Ascending aorta (tissue), 2 donors: ENCODE measurements at regions not wholly inside any gene's neighbourhood (a gene's known extent, or its start where the extent isn't known, plus 50 kb on each side); places are given as distances from the start of the nearest gene placed in this dataset.

Source experiments
- DNase-seq, 2 donors: peaks; one replicate each; pipeline ENCODE4 v3.0.0-alpha.2; 2019; ENCODE audit warnings: low spot score in 2 of 2
- H3K27ac ChIP-seq, 2 donors: fragments of 200-600 bp; sonication (generic); one replicate each; pipeline ENCODE4 v1.5.1; 2016 to 2017; ENCODE audit warnings: mild to moderate bottlenecking in 1 of 2
- H3K27me3 ChIP-seq: fragments of 200-600 bp; sonication (generic); one replicate; pipeline ENCODE4 v1.5.1; 2017
- H3K36me3 ChIP-seq, 2 donors: fragments of 200-600 bp; sonication (generic); one replicate each; pipeline ENCODE4 v1.5.1; 2016
- H3K4me1 ChIP-seq, 2 donors: fragments of 200-600 bp; sonication (generic); one replicate each; pipeline ENCODE4 v1.5.1; 2016 to 2017; ENCODE audit warnings: mild to moderate bottlenecking in 1 of 2
- H3K4me3 ChIP-seq, 2 donors: fragments of 200-600 bp; sonication (generic); one replicate each; pipeline ENCODE4 v1.5.1; 2016 to 2017; ENCODE audit warnings: mild to moderate bottlenecking in 1 of 2
- H3K9me3 ChIP-seq, 2 donors: fragments of 200-600 bp; sonication (generic); one replicate each; pipeline ENCODE4 v1.5.1; 2016
- intact Hi-C: fragments of 100-400 bp; cut with DNase I; formaldehyde crosslinking; loops from one replicate; pipeline ENCODE4 v1.15.1; 2023
- TF ChIP-seq, protein P1 (sequence below), 3 experiments: fragments of 200-600 bp in 2 of 3; fragments of 450-650 bp in 1 of 3; sonication (generic) in 2 of 3; IDR thresholded peaks; one replicate each; pipeline ENCODE4 v1.5.1; 2016 to 2019; ENCODE audit warnings: antibody characterized with exemption in 3 of 3, mild to moderate bottlenecking in 1 of 3, moderate library complexity in 1 of 3

DNA sequence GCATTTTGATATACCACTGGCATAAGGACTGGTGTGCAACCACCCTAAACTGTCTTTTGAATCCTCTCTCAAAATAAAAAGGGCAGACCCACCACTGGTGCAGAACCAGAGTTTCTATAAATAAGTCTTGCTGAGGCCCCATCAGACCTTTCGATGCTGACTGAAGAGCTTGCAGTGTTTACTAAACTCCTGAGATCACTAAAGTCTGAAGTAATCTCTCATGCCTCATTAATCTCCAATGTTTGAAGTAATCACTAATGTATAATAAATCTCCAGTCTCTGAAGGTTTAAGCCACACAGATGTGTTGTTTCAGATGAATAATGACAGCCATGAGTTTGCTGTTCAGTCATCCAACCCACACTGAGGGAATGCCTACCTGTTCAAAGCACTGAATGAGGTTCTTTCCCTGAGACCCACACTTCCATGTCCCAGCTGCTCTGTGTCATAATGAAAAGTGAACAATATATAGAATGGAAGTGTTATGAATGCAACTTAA lies 50.6 kb upstream of the DEUP1 start:
- intact Hi-C loops = no loop called here
- TF ChIP-seq, protein P1, sequence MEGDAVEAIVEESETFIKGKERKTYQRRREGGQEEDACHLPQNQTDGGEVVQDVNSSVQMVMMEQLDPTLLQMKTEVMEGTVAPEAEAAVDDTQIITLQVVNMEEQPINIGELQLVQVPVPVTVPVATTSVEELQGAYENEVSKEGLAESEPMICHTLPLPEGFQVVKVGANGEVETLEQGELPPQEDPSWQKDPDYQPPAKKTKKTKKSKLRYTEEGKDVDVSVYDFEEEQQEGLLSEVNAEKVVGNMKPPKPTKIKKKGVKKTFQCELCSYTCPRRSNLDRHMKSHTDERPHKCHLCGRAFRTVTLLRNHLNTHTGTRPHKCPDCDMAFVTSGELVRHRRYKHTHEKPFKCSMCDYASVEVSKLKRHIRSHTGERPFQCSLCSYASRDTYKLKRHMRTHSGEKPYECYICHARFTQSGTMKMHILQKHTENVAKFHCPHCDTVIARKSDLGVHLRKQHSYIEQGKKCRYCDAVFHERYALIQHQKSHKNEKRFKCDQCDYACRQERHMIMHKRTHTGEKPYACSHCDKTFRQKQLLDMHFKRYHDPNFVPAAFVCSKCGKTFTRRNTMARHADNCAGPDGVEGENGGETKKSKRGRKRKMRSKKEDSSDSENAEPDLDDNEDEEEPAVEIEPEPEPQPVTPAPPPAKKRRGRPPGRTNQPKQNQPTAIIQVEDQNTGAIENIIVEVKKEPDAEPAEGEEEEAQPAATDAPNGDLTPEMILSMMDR (IDR thresholded peaks at IDR 0.05) = no peak
- Histone ChIP-seq H3K27me3 (no peaks in the 10 kb centered on the region), H3K36me3 (no peaks in the 10 kb centered on the region), H3K27ac (no peak overlapping the region), H3K4me1 (no peaks in the 10 kb centered on the region), H3K4me3 (no peak overlapping the region), H3K9me3 (no peaks in the 10 kb centered on the region)
- no peak for DNase-seq
